Testis (tissue), 2 donors: ENCODE measurements at regions not wholly inside any gene's neighbourhood (a gene's known extent, or its start where the extent isn't known, plus 50 kb on each side); places are given as distances from the start of the nearest gene placed in this dataset.

Experiments
- CTCF ChIP-seq, 3 experiments: fragments of 450-650 bp in 2 of 3; fragments of 200-600 bp in 1 of 3; sonication (generic) in 1 of 3; IDR thresholded peaks; one replicate each; pipeline ENCODE4 v1.5.1; 2016 to 2019; ENCODE audit warnings: antibody characterized with exemption in 3 of 3, mild to moderate bottlenecking in 2 of 3, moderate library complexity in 1 of 3
- POLR2A ChIP-seq: fragments of 450-650 bp; IDR thresholded peaks from one replicate; pipeline ENCODE4 v1.6.1; 2017; ENCODE audit warnings: antibody characterized with exemption, mild to moderate bottlenecking, moderate library complexity

GRCh38 chr18:51734576-51734975 is 537.1 kb upstream of the MEX3C start:
- TF ChIP-seq CTCF (IDR thresholded peaks at IDR 0.05) = no peak
- no peak for TF ChIP-seq POLR2A
